Calu3 (cell line): ENCODE measurements at regions not wholly inside any gene's neighbourhood (a gene's known extent, or its start where the extent isn't known, plus 50 kb on each side); places are given as distances from the start of the nearest gene placed in this dataset.

Experiments used
- BruUV-seq: library from RNA; stranded (reverse); fragments of 400-500 nt; replicated peaks from 2 replicates; lab custom pipeline; 2021; lab: Mats Ljungman, UMichigan
- CTCF ChIA-PET: fragments of 300-600 bp; sonication (Branson Sonifier 250); formaldehyde crosslinking; loops from one replicate; lab custom pipeline; 2022; ENCODE audit warnings: antibody characterized with exemption; lab: Charles Lee
- DNase-seq: peaks from one replicate; pipeline ENCODE4 v3.0.0; 2022
- H3K27ac Mint-ChIP-seq: one replicate; pipeline ENCODE4 v1.8.0; 2022; ENCODE audit warnings: mixed read lengths; ENCODE audit not compliant: unreplicated experiment
- H3K27me3 Mint-ChIP-seq: one replicate; pipeline ENCODE4 v1.8.0; 2022; ENCODE audit warnings: mixed read lengths; ENCODE audit not compliant: unreplicated experiment
- H3K36me3 Mint-ChIP-seq: one replicate; pipeline ENCODE4 v1.8.0; 2022; ENCODE audit warnings: mild to moderate bottlenecking, moderate library complexity, mixed read lengths; ENCODE audit not compliant: insufficient read depth, unreplicated experiment
- H3K4me1 Mint-ChIP-seq: one replicate; pipeline ENCODE4 v1.8.0; 2022; ENCODE audit warnings: mild to moderate bottlenecking, low read depth, mixed read lengths; ENCODE audit not compliant: unreplicated experiment
- H3K4me3 Mint-ChIP-seq: one replicate; pipeline ENCODE4 v1.8.0; 2022; ENCODE audit warnings: mild to moderate bottlenecking, low read depth, moderate library complexity, mixed read lengths; ENCODE audit not compliant: unreplicated experiment
- H3K9me3 Mint-ChIP-seq: one replicate; pipeline ENCODE4 v1.8.0; 2022; ENCODE audit warnings: low read depth, mixed read lengths; ENCODE audit not compliant: unreplicated experiment
- intact Hi-C: fragments of 100-400 bp; cut with micrococcal nuclease; formaldehyde crosslinking; loops from one replicate; pipeline ENCODE4 v1.10.0; 2022; ENCODE audit not compliant: unreplicated experiment
- TF ChIP-seq, protein P1 (sequence below): fragments of 200-600 bp; IDR thresholded peaks from one replicate; pipeline ENCODE4 v1.8.0; 2022; ENCODE audit warnings: antibody characterized with exemption; ENCODE audit not compliant: unreplicated experiment

GRCh38 chr10:9603972-9604371 is 1413.7 kb upstream of the CELF2 start:
- TF ChIP-seq, protein P1, sequence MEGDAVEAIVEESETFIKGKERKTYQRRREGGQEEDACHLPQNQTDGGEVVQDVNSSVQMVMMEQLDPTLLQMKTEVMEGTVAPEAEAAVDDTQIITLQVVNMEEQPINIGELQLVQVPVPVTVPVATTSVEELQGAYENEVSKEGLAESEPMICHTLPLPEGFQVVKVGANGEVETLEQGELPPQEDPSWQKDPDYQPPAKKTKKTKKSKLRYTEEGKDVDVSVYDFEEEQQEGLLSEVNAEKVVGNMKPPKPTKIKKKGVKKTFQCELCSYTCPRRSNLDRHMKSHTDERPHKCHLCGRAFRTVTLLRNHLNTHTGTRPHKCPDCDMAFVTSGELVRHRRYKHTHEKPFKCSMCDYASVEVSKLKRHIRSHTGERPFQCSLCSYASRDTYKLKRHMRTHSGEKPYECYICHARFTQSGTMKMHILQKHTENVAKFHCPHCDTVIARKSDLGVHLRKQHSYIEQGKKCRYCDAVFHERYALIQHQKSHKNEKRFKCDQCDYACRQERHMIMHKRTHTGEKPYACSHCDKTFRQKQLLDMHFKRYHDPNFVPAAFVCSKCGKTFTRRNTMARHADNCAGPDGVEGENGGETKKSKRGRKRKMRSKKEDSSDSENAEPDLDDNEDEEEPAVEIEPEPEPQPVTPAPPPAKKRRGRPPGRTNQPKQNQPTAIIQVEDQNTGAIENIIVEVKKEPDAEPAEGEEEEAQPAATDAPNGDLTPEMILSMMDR = no peak
- BruUV-seq = no TSS peak
- no peak for DNase-seq
- no peaks in the 10 kb centered on the region for H3K36me3 Mint-ChIP-seq
- H3K27me3 Mint-ChIP-seq = no peaks in the 10 kb centered on the region
- CTCF ChIA-PET = interaction anchor here (0.6 kb wide), 1 partner anchor 930 kb away, joined by 3 read pairs; no protein-coding TSS in a partner anchor
- no peak overlapping the region for H3K4me3 Mint-ChIP-seq
- intact Hi-C loops = no loop called here
- H3K4me1 Mint-ChIP-seq = no peaks in the 10 kb centered on the region
- H3K27ac Mint-ChIP-seq = no peak overlapping the region
- H3K9me3 Mint-ChIP-seq = peaks cover 5% of the 10 kb centered on the region

DNA sequence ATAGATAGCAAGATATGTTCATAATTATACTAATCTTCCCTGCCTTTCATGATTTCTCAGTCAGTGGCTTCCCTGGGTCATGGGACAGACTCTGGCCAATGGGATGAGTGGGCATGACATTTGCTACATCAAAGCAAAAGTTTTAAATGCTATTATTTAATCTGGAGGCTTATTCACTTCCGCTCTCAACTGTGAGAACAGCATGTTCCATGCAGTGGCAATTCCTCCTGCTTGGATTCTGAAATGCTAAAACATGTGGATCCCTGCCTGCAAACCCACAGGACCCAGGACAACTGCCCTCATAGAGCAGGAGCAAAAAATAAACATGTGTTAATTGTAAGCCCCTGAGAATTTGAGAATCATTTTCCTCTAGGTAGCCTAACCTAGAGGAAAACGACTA is 1412.4 kb upstream of the CELF2 start:
- Mint-ChIP-seq H3K9me3 (peaks cover 5% of the 10 kb centered on the region), H3K4me3 (no peak overlapping the region), H3K27me3 (no peaks in the 10 kb centered on the region), H3K4me1 (no peaks in the 10 kb centered on the region), H3K27ac (no peak overlapping the region), H3K36me3 (no peaks in the 10 kb centered on the region)
- BruUV-seq = no TSS peak
- TF ChIP-seq, protein P1 = no peak
- intact Hi-C loops = loop anchor here (5.0 kb wide), 1 partner anchor 257 kb away; no protein-coding TSS in a partner anchor
- CTCF ChIA-PET = no interaction called here
- DNase-seq = no peak

GRCh38 chr10:9608602-9609001 is 1409.1 kb upstream of the CELF2 start:
- Mint-ChIP-seq H3K9me3 (peaks cover 8% of the 10 kb centered on the region), H3K27me3 (no peaks in the 10 kb centered on the region), H3K4me3 (no peak overlapping the region), H3K27ac (no peak overlapping the region), H3K4me1 (no peaks in the 10 kb centered on the region), H3K36me3 (no peaks in the 10 kb centered on the region)
- no TSS peak for BruUV-seq
- CTCF ChIA-PET = interaction anchor here (0.6 to 0.8 kb wide), 5 partner anchors 297 to 1816 kb away, joined by 3 to 5 read pairs (median 4); no protein-coding TSS in a partner anchor
- DNase-seq = no peak
- TF ChIP-seq, protein P1 = no peak
- intact Hi-C loops = loop anchor here (5.0 kb wide), 1 partner anchor 254 kb away; no protein-coding TSS in a partner anchor

DNA sequence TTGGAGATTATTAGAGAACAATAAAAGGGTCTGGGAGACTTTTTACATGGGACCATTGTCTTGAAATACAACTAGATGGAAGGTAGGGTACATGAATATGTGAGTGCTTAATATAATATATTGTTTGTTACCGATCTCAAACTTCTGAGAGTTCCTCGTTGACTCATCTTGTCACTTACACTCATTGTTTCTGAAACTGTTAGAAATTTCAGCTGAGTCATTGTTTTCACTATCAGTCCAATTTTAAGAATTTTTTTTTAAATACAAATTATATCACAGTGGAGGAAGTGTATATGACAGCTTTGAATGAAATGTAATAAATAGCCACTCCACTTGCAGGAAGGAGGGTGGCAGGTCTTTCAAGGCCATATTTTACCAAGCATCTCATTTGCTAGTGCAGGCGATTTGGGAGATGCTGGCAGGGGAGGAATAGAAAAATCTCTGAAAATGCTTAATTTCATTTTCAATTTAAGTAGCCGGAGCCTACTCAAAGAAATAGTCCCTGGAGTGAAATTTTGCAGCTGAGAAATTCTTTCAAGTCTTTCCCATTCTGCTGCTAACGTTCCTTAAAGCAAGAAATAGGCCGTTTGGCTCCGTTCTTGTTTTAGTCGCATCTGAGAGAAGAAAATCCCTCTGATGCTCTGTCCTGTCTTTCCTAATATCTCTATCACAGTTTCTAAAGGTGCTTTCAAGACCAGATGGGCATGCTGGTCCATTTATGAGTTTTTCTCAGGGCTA is 1404.2 kb upstream of the CELF2 start:
- DNase-seq = no peak
- Mint-ChIP-seq H3K27ac (no peak overlapping the region), H3K4me1 (no peaks in the 10 kb centered on the region), H3K27me3 (no peaks in the 10 kb centered on the region), H3K9me3 (peaks cover 12% of the 10 kb centered on the region), H3K36me3 (no peaks in the 10 kb centered on the region), H3K4me3 (no peak overlapping the region)
- CTCF ChIA-PET = no interaction called here
- TF ChIP-seq, protein P1 = no peak
- intact Hi-C loops = loop anchor here (5.0 kb wide), 1 partner anchor 1659 kb away; no protein-coding TSS in a partner anchor
- no TSS peak for BruUV-seq
